Pancreas (tissue), 10 donors: ENCODE measurements at regions not wholly inside any gene's neighbourhood (a gene's known extent, or its start where the extent isn't known, plus 50 kb on each side); places are given as distances from the start of the nearest gene placed in this dataset.

Experiments used
- ATAC-seq, 4 donors: fragments of 200-7000 bp; cut with Tn5 transposase; one replicate each; pipeline versions ENCODE4 v1.8.0 to v1.9.1; 2020; ENCODE audit warnings: mild to moderate bottlenecking in 4 of 4, moderate library complexity in 4 of 4
- DNase-seq, 6 donors: peaks; one replicate each; pipeline ENCODE4 v3.0.0-alpha.2; 2020
- FAIRE-seq: peaks from 2 replicates; lab custom pipeline; 2012; peaks lifted over from hg19 to GRCh38; lab: Jason Lieb, UNC
- H3K27ac ChIP-seq, 4 donors: fragments of 200-600 bp; sonication (generic); 1 replicate in 3 of 4; 2 replicates in 1 of 4; pipeline versions ENCODE4 v1.5.0 to v1.8.0; 2020
- H3K27me3 ChIP-seq, 4 donors: fragments of 200-600 bp; one replicate each; pipeline ENCODE4 v1.8.0; 2021
- H3K36me3 ChIP-seq, 3 donors: fragments of 200-600 bp; sonication (generic) in 1 of 3; one replicate each; pipeline versions ENCODE4 v1.5.0 to v1.8.0; 2020 to 2021
- H3K4me1 ChIP-seq, 3 donors: fragments of 200-600 bp; one replicate each; pipeline ENCODE4 v1.8.0; 2021
- H3K4me3 ChIP-seq, 4 donors: fragments of 200-600 bp; sonication (generic) in 2 of 4; one replicate each; pipeline versions ENCODE4 v1.5.0 to v1.8.0; 2020 to 2021
- H3K9me3 ChIP-seq, 4 donors: fragments of 200-600 bp; one replicate each; pipeline ENCODE4 v1.8.0; 2021
- WGBS, 2 donors: extraction: QIAGEN DNeasy Blood & Tissue Kit; methylation state at CpG; one replicate each; pipeline ENCODE4 v1.1.7; 2013; 5-methylcytosine and 5-hydroxymethylcytosine counted together
- intact Hi-C, 3 donors: fragments of 100-400 bp; cut with DNase I; formaldehyde crosslinking; loops; one replicate each; pipeline versions ENCODE4 v1.11.1 to v1.14.2; 2022
- TF ChIP-seq, protein P1 (sequence below), 4 donors: fragments of 200-600 bp; sonication (generic) in 3 of 4; IDR thresholded peaks; one replicate each; pipeline versions ENCODE4 v1.5.0 to v1.8.0; 2021; ENCODE audit warnings: antibody characterized with exemption in 4 of 4
- donor health status: healthy with polysubstance abuse.
- donor health status: DM: no; HTN: no; CAD: no; lungs with moderate emphysema.
- donor health status: DM: no; HTN: no; CAD: no.
- donor health status: control.
- donor health status: control.
- donor health status: Bipolar disorder and iron deficiency.
- donor health status: DM: yes; HTN: yes; CAD: no.
- donor health status: DM: no; HTN: no; CAD: no.
- donor health status: DM: no; HTN: no; CAD: no.
- donor health status: DM: yes; HTN: yes; CAD: no.

- H3K27ac ChIP-seq = peak overlapping the region in 2 of 4 donors; percentile 21 to 26
- WGBS, 2 donors = 56 to 68% methylated on average over 1 of the region's 1 CpG
- H3K27me3 ChIP-seq = no peaks in the 10 kb centered on the region
- H3K9me3 ChIP-seq = no peaks in the 10 kb centered on the region
- no peak for FAIRE-seq
- H3K4me1 ChIP-seq = peaks cover 0 to 17% (median 11%) of the 10 kb centered on the region in 3 donors
- no peak for DNase-seq
- no peaks in the 10 kb centered on the region for H3K36me3 ChIP-seq
- intact Hi-C loops = loop anchor here in 1 of 3 donors (10.0 kb wide), 1 partner anchor 91 kb away; no protein-coding TSS in a partner anchor
- peak in 3 of 4 donors; percentile 65 to 67 (median 65) for ATAC-seq
- TF ChIP-seq, protein P1, sequence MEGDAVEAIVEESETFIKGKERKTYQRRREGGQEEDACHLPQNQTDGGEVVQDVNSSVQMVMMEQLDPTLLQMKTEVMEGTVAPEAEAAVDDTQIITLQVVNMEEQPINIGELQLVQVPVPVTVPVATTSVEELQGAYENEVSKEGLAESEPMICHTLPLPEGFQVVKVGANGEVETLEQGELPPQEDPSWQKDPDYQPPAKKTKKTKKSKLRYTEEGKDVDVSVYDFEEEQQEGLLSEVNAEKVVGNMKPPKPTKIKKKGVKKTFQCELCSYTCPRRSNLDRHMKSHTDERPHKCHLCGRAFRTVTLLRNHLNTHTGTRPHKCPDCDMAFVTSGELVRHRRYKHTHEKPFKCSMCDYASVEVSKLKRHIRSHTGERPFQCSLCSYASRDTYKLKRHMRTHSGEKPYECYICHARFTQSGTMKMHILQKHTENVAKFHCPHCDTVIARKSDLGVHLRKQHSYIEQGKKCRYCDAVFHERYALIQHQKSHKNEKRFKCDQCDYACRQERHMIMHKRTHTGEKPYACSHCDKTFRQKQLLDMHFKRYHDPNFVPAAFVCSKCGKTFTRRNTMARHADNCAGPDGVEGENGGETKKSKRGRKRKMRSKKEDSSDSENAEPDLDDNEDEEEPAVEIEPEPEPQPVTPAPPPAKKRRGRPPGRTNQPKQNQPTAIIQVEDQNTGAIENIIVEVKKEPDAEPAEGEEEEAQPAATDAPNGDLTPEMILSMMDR (IDR thresholded peaks at IDR 0.05) = no peak
- H3K4me3 ChIP-seq = no peak overlapping the region
Observed at GRCh38 chr6:71393981-71394432, 105.4 kb downstream of the OGFRL1 start.

DNA sequence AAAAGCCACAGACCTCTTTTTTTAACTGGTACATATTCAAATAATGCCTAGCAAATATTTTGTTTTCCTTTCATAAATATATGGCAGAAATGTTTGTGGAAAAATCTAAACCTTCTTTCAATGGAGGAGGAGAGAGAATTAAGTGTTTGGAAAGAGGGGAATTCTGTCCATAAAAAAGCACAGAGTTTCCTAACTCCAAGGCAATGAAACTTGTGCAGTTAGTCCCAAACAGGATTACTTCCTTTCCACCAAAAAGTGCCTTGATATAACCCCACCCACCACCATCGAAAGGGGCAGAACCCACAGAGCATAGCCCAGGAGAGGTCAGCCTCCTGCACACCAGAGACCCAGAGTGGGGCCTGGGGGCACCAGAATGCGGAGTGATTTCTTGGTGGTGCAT, 106.3 kb downstream of the OGFRL1 start:
- Histone ChIP-seq H3K36me3 (no peaks in the 10 kb centered on the region), H3K4me1 (peaks cover 0 to 17% (median 11%) of the 10 kb centered on the region in 3 donors), H3K9me3 (no peaks in the 10 kb centered on the region), H3K27ac (peak overlapping the region in 1 of 4 donors; percentile 24), H3K4me3 (no peak overlapping the region), H3K27me3 (no peaks in the 10 kb centered on the region)
- FAIRE-seq (no peak), DNase-seq (no peak), ATAC-seq (no peak)
- intact Hi-C loops = loop anchor here in 1 of 3 donors (10.0 kb wide), 1 partner anchor 90 kb away; no protein-coding TSS in a partner anchor
- TF ChIP-seq, protein P1 (IDR thresholded peaks at IDR 0.05) = no peak
- WGBS, 2 donors = 67 to 75% methylated on average over 2 of the region's 2 CpGs

- WGBS, 2 donors = 75 to 86% methylated on average over 3 of the region's 3 CpGs
- Histone ChIP-seq H3K27ac (no peak overlapping the region), H3K27me3 (no peaks in the 10 kb centered on the region), H3K4me1 (peaks cover 0 to 17% (median 7%) of the 10 kb centered on the region in 3 donors), H3K4me3 (no peak overlapping the region), H3K36me3 (peaks cover 0 to 6% (median 0%) of the 10 kb centered on the region in 3 donors), H3K9me3 (no peaks in the 10 kb centered on the region)
- TF ChIP-seq, protein P1 (IDR thresholded peaks at IDR 0.05) = no peak
- FAIRE-seq (no peak), DNase-seq (no peak), ATAC-seq (no peak)
- intact Hi-C loops = loop anchor here in 1 of 3 donors (10.0 kb wide), 1 partner anchor 89 kb away; no protein-coding TSS in a partner anchor
Observed at GRCh38 chr6:71395731-71396409, 107.3 kb downstream of the OGFRL1 start.

DNA sequence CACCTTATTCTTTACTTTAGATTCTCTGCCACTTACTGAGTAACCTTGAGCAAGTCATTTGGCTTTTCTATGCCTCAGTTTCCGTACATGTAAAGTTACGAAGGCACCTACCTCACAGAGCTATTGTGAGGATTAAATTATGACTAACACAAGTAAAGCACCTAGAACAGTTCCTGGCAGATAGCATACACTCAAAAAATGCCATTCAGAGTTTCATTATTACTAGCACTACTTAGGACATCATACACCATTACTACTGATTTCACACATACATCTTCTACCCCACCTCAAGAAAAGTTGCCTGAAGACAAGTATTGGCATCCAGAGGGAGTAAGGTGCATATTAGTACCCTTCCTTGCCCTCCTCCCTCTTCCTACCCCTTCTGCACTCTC, 107.8 kb downstream of the OGFRL1 start:
- TF ChIP-seq, protein P1 (IDR thresholded peaks at IDR 0.05) = no peak
- Histone ChIP-seq H3K27ac (no peak overlapping the region), H3K27me3 (no peaks in the 10 kb centered on the region), H3K4me1 (peaks cover 0 to 17% (median 7%) of the 10 kb centered on the region in 3 donors), H3K4me3 (no peak overlapping the region), H3K36me3 (peaks cover 0 to 6% (median 0%) of the 10 kb centered on the region in 3 donors), H3K9me3 (no peaks in the 10 kb centered on the region)
- 91% methylated on average over 2 of the region's 2 CpGs for WGBS, 2 donors
- DNase-seq = no peak
- intact Hi-C loops = loop anchor here in 1 of 3 donors (10.0 kb wide), 1 partner anchor 88 kb away; no protein-coding TSS in a partner anchor
- no peak for FAIRE-seq
- no peak for ATAC-seq
